Bronchial epithelial cell (primary cell): ENCODE measurements at regions not wholly inside any gene's neighbourhood (a gene's known extent, or its start where the extent isn't known, plus 50 kb on each side); places are given as distances from the start of the nearest gene placed in this dataset.
"Not testable (repeated sequence)": the region's sequence is repeated elsewhere in the genome, so short reads cannot be mapped to it uniquely, and the experiment has no call there.

ENCODE experiments used
- DNase-seq: peaks from one replicate; pipeline ENCODE4 v3.0.0-alpha.2; 2010; ENCODE audit warnings: low read depth
- FAIRE-seq: peaks from 2 replicates; lab custom pipeline; 2011; peaks lifted over from hg19 to GRCh38; lab: Jason Lieb, UNC
- H3K27me3 ChIP-seq: 2 replicates; pipeline ENCODE4 v1.5.1; 2011; ENCODE audit warnings: low read length; ENCODE audit not compliant: control insufficient read depth, insufficient read depth
- H3K36me3 ChIP-seq: 2 replicates; pipeline ENCODE4 v1.5.1; 2011; ENCODE audit warnings: low read length; ENCODE audit not compliant: control insufficient read depth, insufficient read depth
- H3K4me3 ChIP-seq: 2 replicates; pipeline ENCODE4 v1.5.1; 2011; ENCODE audit warnings: mild to moderate bottlenecking, low read depth, low read length, control low read depth
- TF ChIP-seq, protein P1 (sequence below): IDR thresholded peaks from 2 replicates; pipeline ENCODE4 v1.5.1; 2011; ENCODE audit warnings: mild to moderate bottlenecking, moderate library complexity, low read length, control low read depth, inconsistent platforms; ENCODE audit not compliant: insufficient read depth, severe bottlenecking

DNA sequence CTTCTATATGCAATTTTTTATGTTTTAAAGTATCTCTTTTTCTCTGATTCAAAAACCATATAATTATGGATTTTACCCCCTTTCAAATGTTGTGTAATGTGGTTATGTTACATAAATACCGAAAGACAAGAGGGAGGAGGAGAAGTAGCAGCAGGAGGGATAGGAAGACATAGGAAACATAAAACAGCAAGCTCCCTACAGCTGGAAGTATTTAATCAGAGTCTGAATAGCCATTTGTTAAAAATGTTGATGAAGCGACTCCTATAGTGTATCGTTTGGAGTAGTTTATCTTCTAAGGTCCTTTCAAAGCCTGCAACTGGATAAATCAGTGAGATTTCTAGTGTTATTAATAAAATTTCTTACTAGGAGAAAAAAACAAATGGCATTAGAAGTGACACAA, 598.1 kb upstream of the GOLIM4 start:
- no peak overlapping the region for H3K4me3 ChIP-seq
- FAIRE-seq (no peak), DNase-seq (no peak)
- TF ChIP-seq, protein P1, sequence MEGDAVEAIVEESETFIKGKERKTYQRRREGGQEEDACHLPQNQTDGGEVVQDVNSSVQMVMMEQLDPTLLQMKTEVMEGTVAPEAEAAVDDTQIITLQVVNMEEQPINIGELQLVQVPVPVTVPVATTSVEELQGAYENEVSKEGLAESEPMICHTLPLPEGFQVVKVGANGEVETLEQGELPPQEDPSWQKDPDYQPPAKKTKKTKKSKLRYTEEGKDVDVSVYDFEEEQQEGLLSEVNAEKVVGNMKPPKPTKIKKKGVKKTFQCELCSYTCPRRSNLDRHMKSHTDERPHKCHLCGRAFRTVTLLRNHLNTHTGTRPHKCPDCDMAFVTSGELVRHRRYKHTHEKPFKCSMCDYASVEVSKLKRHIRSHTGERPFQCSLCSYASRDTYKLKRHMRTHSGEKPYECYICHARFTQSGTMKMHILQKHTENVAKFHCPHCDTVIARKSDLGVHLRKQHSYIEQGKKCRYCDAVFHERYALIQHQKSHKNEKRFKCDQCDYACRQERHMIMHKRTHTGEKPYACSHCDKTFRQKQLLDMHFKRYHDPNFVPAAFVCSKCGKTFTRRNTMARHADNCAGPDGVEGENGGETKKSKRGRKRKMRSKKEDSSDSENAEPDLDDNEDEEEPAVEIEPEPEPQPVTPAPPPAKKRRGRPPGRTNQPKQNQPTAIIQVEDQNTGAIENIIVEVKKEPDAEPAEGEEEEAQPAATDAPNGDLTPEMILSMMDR = no peak
- H3K27me3 ChIP-seq = no peaks in the 10 kb centered on the region
- H3K36me3 ChIP-seq = no peaks in the 10 kb centered on the region

DNA sequence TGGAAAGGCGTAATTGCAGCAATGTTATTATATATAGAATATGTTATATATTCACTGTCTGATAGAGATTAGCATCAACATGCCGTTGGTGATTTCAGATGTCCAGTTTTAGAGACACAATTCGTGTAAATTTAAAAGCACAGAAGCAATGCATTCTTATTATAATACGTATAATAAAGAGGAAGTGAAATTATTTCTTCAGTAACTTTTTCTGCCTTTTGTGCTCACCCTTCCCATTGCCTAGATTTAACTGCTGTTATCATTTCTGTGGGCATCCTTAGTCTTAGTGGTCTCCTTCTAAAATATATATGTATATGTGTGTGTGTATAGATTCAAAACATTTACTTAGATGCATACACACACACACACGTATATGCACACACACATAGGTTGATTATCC, 592.5 kb upstream of the GOLIM4 start:
- no peaks in the 10 kb centered on the region for H3K27me3 ChIP-seq
- FAIRE-seq (no peak), DNase-seq (no peak)
- H3K4me3 ChIP-seq = no peak overlapping the region
- TF ChIP-seq, protein P1 = no peak
- H3K36me3 ChIP-seq = no peaks in the 10 kb centered on the region

DNA sequence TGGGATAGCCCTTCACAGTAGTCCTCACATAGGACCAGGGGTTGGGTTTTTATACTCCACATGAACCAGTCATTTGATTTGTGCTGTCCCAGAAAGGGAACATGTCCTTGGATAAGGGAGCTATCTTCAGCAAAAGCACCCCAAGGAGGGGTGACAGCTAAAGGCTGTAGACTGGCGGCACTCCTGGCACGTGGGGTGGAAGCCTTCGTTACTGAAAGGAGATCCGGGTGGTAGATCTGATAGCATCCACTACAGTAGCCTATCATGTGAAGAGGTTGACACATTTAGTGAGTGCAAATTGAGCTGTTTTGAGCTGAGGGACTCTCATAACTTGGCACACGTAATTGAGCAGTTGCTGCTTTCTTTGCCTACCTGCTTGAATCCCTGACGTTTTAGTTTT, 588.8 kb upstream of the GOLIM4 start:
- DNase-seq (no peak), FAIRE-seq (no peak)
- TF ChIP-seq, protein P1 = no peak
- Histone ChIP-seq H3K36me3 (no peaks in the 10 kb centered on the region), H3K4me3 (no peak overlapping the region), H3K27me3 (no peaks in the 10 kb centered on the region)

DNA sequence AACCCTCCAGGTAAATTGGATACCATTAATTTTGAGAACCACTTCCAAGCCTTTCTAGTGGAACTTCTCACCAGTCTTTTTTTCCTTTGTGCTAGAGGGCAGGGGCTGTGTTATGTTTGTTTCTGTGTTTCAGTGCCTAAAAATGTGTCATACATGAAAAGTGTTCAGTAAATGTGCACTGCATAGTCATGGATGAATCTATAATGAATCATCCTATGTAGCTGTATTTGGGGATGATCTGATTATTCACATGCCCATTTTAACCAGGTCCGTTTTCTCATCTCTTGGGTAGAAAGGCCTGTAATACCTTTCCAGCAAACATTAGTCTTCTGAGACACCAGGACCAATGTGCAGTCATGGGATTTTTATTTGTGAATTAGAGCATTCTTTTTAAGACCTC, 583.0 kb upstream of the GOLIM4 start:
- Histone ChIP-seq H3K4me3 (no peak overlapping the region), H3K36me3 (no peaks in the 10 kb centered on the region), H3K27me3 (no peaks in the 10 kb centered on the region)
- peak; percentile 45 for DNase-seq
- no peak for FAIRE-seq
- TF ChIP-seq, protein P1 = no peak

DNA sequence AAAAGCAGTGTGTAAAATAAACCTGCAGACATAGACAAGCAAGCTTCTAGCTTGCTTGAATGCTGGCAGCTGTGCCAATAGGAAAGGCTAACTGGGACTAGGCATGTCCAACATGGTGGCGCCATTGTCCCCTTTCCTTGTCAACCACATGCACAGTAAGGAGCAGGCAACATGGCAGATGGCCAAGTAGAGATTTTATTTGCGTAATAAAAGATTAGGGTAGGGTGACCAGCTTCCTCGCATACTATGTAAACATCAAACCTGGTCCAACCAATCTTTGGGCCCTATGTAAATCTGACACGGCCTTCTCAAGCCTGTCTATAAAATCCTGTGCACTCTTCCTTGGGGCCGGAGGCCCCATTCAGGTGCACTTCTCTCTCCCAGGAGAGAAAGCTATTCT, 575.4 kb upstream of the GOLIM4 start:
- H3K36me3 ChIP-seq = no peaks in the 10 kb centered on the region
- FAIRE-seq = no peak
- DNase-seq = no peak
- TF ChIP-seq, protein P1 = no peak
- H3K4me3 ChIP-seq = no peak overlapping the region
- no peaks in the 10 kb centered on the region for H3K27me3 ChIP-seq

DNA sequence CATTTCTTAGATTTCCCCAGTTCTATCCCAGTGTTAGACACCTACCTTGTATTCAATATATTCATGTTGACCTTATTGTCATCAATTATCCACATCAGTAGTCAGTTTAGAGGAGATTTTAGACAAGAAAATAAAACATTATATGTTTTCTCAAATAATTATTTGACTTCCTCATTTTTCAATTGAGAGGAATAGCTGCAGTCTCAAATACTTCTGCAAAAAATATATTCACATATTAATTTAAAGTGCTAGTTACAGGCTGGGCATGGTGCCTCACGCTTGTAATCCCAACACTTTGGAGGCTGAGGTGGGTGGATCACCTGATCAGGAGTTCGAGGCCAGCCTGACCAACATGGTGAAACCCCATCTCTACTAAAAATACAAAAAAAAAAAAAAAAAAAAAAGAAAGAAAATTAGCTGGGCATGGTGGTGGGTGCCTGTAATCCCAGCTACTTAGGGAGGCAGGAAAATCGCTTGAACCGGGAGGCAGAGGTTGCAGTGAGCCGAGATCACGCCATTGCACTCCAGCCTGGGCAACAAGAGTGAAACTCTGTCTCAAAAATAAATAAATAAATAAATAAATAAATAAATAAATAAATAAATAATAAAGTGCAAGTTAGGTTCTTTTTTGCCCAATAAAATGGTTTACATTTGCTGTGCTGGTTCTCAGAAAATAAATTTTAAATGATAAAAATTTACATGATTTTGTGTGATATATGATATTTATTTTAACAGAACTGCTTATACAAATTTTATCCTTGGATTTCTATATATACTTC, 565.3 kb upstream of the GOLIM4 start:
- H3K36me3 ChIP-seq, FAIRE-seq, H3K27me3 ChIP-seq, DNase-seq, H3K4me3 ChIP-seq: not testable (repeated sequence)
